Left renal pelvis (tissue), 4 donors: ENCODE measurements at regions not wholly inside any gene's neighbourhood (a gene's known extent, or its start where the extent isn't known, plus 50 kb on each side); places are given as distances from the start of the nearest gene placed in this dataset.

ENCODE experiments used
- DNase-seq, 4 donors: peaks; one replicate each; pipeline ENCODE4 v3.0.0-alpha.2; 2013; ENCODE audit warnings: low read depth in 4 of 4, low spot score in 3 of 4

DNA sequence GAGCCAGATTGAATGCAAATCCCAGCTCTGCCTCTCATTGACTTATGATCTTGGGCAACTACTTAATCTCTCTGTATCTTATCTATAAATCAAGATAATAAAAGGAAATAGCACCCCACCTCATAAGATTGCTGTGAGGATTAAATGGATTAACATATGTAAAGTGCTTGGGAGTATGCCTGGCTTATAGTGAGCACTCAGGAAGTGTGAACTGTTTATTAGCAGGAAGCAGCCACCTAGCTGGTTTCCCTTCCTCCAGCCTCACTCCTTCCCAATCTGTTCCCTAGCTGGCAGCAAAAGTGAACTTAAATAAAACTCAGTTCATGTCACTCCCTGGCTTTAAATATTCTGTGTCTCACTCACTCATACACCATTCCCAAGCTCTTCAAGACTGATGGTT lies 526.6 kb upstream of the PKDCC start:
- no peak for DNase-seq

DNA sequence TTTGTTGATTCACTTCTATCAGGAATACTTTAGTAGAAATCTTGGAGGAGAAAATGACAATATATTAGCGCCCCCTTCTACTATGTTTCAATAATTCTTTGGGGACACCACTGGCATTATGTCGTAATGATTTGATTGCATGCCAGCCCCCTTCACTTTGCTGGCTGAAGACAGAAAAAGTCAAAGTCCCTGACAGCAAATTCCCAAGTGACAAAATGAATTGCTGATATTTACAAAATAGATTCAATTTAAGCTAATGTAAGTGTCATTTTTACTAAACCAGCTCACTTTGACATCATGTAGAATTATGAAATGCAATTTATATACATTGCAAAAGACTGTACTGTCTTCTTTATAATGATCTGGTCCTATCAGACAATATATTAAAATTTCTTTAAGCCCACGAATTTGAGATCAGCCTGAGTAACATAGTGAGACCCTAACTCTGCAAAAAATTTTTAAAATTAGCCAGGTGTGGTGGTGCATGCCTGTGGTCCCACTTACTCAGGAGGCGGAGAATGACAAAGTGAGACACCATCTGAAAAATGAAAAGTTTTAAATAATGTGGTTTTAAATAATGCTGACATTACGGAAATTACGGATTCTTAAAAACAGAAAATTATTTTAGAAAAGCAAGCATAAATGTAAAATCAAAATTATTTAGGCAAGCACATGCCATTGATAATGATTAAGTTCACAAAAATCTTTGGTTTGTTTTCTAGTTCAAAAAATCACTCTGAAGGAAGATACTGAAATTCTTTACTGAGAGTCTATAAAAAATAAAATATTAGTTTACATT lies 520.1 kb upstream of the PKDCC start:
- DNase-seq, result no peak

DNA sequence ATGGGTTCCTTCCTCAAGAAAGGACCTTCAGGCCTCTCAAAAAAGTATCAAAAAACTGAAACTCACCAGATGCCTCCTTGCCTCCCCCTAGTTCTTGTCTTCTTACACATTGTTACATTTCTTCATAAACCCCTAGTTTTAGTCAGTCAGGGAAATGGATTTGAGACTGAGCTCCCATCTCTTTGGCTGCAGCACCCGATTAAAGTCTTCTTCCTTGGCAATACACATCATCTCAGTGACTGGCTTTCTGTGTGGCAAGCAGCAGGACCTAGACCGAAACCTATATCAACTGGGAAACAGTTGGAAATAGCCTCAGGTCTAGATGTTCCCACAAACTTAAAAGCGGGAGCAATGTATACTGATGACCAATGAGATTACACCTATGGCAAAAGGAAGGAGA lies 512.2 kb upstream of the PKDCC start:
- DNase-seq, result no peak

DNA sequence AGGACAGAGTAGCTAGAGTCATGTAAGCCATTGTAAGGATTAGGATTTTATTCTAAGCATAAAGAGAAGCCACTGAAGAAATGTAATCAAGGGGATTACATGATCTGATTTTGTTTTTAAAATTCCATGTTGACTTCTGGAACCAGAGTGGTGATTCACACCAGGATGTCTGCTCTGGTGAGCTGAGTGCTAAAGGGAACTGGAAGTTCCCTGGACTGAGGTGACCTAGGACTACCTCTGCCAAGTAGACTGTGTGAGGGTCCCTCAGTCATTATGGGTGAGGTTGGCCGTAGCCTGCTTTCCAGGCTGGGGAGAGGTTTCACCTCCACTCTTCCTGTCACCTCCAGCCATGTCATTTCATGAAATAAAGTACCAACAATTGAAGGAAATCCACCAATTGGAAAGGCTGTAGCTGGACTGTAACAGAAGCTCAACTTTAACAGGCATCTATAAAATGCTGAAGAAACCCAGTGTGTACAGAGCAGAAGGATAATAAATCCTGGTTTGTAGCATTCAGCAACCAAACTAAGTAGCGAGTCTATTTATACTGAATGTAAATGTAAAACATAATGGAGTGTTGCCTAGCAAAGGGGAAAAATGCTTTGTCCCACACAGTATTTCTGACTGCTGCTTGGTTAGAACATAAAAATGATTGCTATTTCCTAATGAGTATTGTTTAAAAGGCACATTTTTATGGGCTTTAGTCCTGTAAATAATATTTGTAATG lies 507.4 kb upstream of the PKDCC start:
- DNase-seq, result peak in 3 of 4 donors; percentile 45 to 53 (median 52)

DNA sequence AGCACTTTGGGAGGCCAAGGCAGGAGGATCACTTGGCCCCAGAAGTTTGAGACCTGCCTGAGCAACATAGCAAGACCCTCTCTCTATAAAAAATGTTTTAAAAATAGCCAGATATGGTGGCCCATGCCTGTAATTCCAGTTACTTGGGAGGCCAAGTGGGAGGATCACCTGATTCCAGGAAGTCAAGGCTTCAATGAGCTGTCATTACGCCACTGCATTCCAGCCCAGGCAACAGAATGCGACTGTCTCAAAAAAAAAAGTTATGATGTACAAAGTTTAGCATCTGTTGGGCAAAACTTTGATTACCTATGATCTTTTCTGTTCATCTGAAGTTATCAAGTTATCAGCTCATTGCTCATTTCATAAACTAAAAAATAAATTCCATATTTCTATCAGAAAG lies 504.1 kb upstream of the PKDCC start:
- DNase-seq, result no peak

DNA sequence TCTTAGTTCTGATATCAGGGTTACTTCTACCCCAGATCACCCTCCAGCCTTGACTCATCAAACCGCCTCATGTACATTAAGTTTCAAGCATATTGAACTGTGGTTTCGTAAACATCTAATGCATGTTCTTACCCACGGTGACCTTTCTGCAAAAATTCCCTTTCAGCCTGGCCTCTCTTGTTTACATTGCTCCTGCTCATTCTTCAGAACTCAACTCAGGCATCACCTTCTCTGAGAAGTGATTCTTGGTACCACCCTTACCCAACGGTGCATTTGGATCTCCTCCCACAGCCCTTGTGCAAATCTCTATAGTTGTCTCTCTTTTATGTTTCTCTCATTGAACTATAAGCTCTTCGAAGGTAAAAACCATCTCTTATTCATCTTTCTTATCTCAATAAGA lies 503.1 kb upstream of the PKDCC start:
- DNase-seq, result no peak

DNA sequence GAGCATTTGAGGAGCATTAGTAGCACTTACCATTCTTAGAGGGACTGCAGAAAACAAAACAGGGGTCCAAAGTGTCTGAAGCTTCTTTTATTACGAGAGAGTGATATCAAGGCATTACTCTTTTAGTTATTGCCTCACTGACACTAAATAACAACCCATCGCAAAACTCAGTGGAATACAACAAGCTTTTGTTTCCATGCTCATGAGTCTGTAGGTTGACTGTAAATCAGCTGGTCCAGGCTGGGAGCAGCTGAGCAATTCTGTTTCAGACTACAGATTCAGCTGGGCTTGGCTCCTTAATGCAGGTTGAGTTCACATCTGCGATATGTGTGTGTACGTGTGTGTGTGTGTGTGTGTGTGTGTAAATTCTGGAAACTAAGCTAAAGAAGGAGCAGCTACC lies 501.8 kb upstream of the PKDCC start:
- no peak for DNase-seq

DNA sequence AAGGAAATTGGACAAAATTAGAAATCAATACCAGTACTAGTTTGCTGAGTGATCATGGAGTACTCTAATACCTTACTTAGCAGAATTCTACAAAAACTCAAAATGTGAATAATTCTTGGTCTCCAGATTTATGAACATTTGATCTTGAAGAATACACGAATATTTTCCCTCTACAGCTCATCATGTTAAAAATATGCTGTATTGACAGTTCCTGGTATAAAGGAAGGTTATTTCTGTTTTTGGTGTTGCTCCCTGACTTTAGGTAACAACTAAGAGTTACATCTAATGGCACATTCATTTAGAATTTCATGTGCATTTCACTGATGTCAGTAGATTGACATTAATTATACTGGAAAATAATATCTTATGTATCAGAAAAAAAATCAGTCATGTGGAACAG lies 479.2 kb upstream of the PKDCC start:
- no peak for DNase-seq

DNA sequence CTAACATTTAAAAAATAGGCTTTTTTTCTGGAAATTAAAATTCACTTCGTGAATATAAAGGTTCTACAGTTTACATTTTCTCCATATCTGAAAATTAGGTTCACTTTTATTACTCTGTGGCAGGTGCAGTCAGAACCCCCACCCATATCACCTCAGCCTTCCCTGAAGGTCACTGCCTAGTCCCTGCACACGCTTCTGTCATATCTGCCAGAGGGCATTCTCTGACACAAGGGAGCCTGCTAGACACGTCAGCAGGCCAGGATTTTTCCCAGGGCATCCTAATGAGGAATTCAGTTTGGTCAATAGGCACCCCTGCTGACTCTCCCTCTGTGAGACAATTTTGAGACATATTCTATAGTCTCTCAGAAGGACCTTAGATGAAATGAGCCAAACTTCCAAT lies 475.7 kb upstream of the PKDCC start:
- DNase-seq, result no peak

DNA sequence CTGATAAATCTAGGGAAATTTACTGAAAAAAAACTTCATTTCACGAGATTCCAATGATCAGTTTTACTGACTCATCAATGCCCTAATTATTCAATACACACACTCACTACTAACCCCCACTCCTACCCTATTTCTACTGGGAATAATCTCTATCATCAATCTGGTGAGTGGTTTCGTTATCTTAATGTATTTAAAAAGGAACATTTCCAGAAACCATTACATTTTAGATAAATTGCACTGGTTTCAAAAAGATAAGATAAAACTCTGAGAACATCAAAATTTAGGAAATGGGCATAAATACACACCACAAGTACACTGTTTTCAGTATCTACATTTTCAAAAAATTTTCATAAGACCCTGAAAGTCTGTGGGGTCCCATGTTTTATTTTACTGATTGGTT lies 471.4 kb upstream of the PKDCC start:
- DNase-seq, result no peak

DNA sequence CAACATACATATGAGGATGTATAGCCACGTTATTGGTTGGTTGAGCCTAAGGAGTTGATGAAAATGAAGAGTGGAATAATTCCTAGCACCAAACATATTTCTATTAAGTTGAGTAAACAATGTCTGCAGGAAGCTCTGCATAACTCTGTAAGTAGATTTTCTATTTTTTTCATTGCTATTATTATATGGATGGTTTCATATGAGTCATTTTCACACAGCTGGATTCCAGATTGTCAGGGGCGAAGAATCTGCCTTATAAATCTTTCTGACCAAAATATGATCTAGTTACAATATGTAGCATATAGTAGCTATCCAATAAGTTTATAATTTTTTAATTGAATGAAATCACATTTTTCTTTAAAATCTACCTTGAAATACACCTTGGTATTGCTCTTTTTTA lies 468.0 kb upstream of the PKDCC start:
- no peak for DNase-seq

DNA sequence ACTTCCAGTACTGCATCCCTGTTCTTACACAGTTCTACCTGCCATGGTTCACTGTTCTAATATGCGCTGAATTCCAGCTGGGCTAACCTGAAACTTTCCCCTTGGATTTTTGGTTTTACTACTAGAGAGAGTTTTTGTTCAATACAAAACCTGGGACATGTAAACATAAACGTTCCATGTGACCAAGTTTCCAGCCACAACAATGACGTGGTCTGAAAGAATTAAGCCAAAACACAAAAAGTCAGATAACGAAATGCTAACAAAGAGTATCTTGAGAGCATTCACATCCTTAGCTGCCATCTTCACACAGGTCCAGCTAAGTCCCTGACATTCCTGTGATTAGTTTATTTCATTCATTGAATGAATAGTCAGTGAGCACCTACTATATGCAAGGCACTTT lies 467.0 kb upstream of the PKDCC start:
- DNase-seq, result no peak

DNA sequence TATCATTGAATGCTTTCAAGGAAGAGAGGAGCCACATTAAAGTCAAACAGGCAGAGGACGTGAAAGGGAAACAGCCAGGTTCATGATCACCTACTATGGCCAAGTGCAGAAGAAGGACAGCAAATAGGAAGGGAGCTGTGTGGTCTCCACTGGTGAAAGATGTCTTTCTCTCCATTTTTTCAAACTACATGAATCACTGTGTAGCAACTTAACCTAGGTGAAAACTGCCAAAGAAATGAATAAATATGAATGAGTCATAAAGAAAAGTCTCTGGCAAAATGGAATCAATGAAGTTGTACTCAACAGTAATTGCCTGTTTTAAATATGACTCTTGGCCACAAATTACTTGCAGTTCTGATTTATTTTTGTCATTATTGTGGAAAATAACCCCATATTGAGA lies 452.6 kb upstream of the PKDCC start:
- no peak for DNase-seq

DNA sequence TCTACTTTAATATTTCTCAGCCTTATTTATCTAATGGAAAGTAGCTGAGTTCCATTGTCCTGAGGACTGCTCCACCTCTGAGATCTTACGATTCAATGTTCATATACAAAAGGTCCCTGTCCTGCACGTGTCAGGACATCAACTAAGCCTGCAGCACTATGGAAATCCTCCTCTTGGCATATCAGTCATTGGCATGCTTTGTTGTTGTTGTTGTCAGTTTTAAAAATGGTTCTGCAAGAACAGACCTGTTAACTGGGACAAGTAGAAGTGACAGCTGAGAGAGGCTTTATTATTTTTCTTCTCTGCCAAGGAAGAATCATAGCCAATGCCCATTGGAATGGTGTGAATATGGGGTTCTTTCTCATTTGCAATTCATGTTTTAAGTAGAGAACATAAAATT lies 450.1 kb upstream of the PKDCC start:
- DNase-seq, result no peak

DNA sequence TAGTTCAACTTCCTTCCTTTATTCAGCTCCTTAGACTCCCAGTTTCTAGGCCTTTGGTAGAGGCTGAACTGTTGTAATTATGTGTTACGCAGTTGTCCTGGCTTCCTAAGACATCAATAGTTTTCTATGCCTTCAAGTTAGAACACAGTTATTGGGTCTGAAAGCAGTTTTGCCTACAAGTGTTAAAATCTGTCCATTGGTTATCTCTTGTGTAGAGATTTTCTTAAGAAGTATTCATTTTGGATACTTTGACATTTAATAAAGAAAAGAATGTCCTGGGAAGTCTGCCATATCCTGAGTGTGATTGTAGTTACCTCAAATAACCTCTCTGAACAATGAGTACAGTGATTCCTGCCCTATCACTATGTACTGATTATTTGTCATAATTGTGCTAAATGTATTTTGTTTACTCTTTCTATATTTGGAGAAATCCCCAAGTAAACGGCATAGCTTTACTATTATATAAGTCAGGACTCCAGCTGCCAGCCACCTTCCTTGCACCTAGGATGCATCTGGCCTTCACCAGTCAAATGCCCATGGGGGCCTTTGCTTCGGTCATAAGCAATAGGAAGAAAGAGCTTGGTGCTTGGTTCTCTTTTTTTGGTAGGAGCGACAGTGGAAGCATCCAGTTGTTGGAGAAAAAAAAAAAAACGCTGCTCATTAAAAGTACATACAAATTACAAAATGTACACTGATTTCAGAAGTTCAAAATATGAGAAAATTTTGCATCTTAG lies 449.5 kb upstream of the PKDCC start:
- no peak for DNase-seq

DNA sequence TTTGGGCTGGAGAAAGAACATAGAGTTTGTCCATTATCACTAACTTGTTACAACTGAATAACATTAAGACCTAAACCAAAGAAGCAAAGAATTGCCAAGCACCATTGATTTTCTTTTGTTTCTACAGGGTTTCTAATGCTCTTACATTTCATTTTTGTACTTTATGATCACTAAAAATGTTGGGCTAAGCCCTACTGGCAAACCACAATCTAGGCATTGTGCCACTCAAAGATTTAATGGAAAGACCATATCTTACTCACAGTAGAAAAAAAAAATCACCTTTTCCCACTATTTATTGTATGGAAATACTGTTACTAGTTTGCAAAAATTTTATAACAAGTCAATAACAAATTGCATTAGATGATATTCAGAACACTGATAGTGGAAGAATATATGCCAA lies 447.4 kb upstream of the PKDCC start:
- DNase-seq, result no peak

DNA sequence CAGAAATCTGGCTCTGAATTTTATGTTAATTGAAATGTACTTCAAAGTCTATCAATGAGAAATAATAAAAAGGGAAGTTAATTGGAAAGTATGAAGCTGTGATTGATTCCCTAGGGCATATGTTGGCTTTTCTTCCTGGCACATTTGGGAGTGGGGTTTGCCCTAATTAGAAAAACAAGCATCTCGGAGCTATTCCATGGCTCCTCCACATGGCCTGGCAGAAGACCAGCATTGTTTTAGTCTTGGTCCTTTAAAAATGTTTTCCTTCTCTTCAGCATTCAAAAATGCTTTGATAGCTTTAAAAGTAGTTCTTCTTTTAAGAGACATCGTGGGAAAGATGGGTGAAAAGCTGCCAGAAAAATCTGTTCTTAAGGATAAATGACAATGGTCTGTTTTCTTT lies 445.5 kb upstream of the PKDCC start:
- DNase-seq, result no peak

DNA sequence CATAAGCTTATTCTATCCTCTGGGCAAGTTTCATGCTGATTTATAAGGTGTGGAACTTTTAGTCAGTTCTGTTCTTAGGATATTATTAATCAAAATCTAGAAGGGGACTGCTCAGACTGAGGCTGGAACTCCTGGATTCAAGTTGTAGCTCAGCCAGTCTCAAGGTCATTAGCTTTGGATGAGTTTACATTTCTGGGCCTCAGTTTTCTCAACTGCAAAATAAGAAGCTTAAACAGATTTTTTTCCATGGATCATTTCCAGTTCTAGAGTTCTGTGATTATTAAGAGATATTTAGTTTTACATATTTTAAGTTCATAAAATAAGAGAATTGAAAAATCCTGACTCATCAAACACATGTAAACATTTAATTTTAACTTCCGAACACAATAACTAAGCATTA lies 442.5 kb upstream of the PKDCC start:
- DNase-seq, result no peak

DNA sequence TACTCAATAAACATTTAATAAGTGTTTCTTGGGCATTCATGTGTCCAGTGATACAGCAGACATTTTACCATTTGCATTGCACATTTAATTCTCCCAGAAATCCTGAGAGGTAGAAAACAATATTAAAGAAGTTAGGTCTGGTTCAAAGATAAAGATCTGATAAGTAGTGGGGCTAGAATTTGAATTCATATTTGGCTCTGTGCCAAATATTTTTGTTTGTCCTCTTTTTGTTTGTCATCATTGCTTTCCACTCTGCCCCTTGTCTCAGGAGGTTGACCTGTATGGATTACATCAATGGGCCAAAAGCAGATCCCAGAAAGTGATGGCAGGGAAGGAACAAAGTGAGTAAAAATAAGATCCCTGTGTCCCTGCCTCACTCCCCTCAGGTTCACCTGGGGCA lies 441.9 kb upstream of the PKDCC start:
- no peak for DNase-seq

DNA sequence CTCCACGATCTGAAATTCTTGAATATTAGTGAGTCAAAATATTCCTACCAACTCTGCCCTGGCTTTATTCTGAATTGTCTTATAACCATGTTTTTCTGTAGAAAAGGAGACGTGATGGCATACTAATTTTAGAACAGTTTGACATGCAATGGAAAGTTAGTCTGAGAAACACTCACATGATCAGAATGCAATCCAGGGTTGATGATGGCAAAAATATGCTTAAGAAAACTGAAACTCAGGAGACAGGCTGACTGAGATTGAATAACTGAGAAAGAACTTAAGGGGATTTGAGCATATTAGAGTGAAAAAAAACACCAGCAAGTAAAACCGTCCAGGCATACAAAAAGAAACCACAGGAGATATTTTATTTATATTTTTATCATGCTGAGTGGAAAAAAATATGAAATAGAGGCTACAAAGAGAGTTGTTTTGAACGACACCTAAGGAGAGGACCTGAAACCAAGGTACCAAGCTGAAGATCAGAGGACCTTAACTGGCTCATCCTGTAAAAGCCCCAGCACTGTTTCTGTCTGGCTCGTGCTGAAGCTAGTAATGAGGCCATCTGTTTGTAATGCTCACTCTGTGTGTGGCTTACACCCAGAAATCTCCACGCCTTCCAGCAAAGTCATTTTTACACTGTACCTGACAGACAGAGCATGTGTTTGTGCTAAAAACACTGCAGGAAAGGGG lies 437.2 kb upstream of the PKDCC start:
- DNase-seq, result no peak

DNA sequence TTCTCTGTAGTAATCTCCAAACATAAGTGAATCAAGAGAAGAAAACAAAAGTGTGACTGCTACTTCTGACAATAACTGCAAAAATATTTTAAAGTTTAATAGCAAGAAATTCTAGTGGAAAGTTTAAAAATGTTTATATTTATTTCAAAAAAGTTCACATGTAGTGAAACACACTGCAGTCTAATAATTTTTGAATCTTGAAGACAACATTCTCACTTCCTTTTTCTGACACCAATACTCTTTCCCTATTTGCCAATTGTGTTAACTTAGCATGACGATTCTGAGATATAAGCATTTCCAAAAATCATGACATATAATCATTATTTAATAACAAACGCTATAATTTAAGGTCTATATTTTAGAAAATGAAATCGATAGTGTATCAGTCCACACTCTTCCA lies 429.1 kb upstream of the PKDCC start:
- no peak for DNase-seq
